ENCODE measurements at regions not wholly inside any gene's neighbourhood (a gene's known extent, or its start where the extent isn't known, plus 50 kb on each side); places are given as distances from the start of the nearest gene placed in this dataset.
"Not testable (repeated sequence)": the region's sequence is repeated elsewhere in the genome, so short reads cannot be mapped to it uniquely, and the experiment has no call there.

- DNase-seq (ENCODE audit: low spot score), result no peak
Observed at GRCh38 chr11:19430754-19431398, 190.1 kb upstream of the E2F8 start.

GRCh38 chr11:19430346-19430745 lies 189.6 kb upstream of the E2F8 start:
- DNase-seq (ENCODE audit: low spot score), result no peak

- DNase-seq (ENCODE audit: low spot score), result no peak
Observed at GRCh38 chr11:19429108-19429760, 188.5 kb upstream of the E2F8 start.

GRCh38 chr11:19428206-19429002 lies 187.7 kb upstream of the E2F8 start:
- DNase-seq (ENCODE audit: low spot score), result no peak

- DNase-seq (ENCODE audit: low spot score), result no peak
Observed at GRCh38 chr11:19426756-19427403, 186.1 kb upstream of the E2F8 start.

- no peak for DNase-seq (ENCODE audit: low spot score)
Observed at GRCh38 chr11:19426011-19426755, 185.4 kb upstream of the E2F8 start.

- DNase-seq (ENCODE audit: low spot score), result no peak
Observed at GRCh38 chr11:19422276-19422675, 181.5 kb upstream of the E2F8 start.

GRCh38 chr11:19420868-19421533 lies 180.3 kb upstream of the E2F8 start:
- DNase-seq (ENCODE audit: low spot score), result no peak

GRCh38 chr11:19419808-19420207 lies 179.1 kb upstream of the E2F8 start:
- DNase-seq (ENCODE audit: low spot score), result no peak

GRCh38 chr11:19419021-19419750 lies 178.4 kb upstream of the E2F8 start:
- DNase-seq (ENCODE audit: low spot score), result no peak

- DNase-seq (ENCODE audit: low spot score), result no peak
Observed at GRCh38 chr11:19418221-19418620, 177.5 kb upstream of the E2F8 start.

GRCh38 chr11:19412070-19412469 lies 171.3 kb upstream of the E2F8 start:
- not testable (repeated sequence) for DNase-seq (ENCODE audit: low spot score)

GRCh38 chr11:19410032-19410431 lies 169.3 kb upstream of the E2F8 start:
- DNase-seq (ENCODE audit: low spot score), result no peak

- no peak for DNase-seq (ENCODE audit: low spot score)
Observed at GRCh38 chr11:19409307-19409706, 168.6 kb upstream of the E2F8 start.

GRCh38 chr11:19407677-19408270 lies 167.0 kb upstream of the E2F8 start:
- no peak for DNase-seq (ENCODE audit: low spot score)

GRCh38 chr11:19405966-19406365 lies 165.2 kb upstream of the E2F8 start:
- DNase-seq (ENCODE audit: low spot score), result no peak

- DNase-seq (ENCODE audit: low spot score), result no peak
Observed at GRCh38 chr11:19404787-19405186, 164.0 kb upstream of the E2F8 start.

- DNase-seq (ENCODE audit: low spot score), result no peak
Observed at GRCh38 chr11:19403196-19403895, 162.6 kb upstream of the E2F8 start.

- DNase-seq (ENCODE audit: low spot score), result no peak
Observed at GRCh38 chr11:19400296-19400695, 159.6 kb upstream of the E2F8 start.
